NCI-H1436 treated with DMSO at 0.1 percent for 48 hours (cell line): ENCODE measurements at regions not wholly inside any gene's neighbourhood (a gene's known extent, or its start where the extent isn't known, plus 50 kb on each side); places are given as distances from the start of the nearest gene placed in this dataset.
"Not testable (repeated sequence)": the region's sequence is repeated elsewhere in the genome, so short reads cannot be mapped to it uniquely, and the experiment has no call there.

Experiments used
- DNase-seq: peaks from one replicate; lab custom pipeline; 2025; lab: John Stamatoyannopoulos, UW

- no peak for DNase-seq
Observed at GRCh38 chr4:159655547-159655946, 552.7 kb downstream of the RAPGEF2 start.

GRCh38 chr4:159669094-159669493, 566.2 kb downstream of the RAPGEF2 start:
- DNase-seq, result no peak

DNA sequence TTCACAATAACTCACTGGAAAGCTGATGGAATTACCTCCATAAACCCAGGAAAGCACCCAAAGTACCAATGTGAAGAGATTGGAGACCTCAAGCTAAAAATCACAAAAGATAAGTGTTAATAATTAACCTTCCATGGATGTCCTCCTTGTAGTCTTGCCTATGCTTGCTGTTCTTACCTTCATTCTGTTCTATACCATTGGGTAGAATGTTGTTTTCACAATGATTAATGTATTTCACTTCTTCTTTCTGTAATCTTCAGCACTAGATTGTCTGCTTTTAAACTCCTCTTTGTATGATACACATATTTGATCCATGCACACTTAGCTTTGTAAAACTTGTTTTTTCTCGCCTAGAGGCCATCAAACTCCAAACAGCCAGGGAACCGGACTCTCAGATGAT, 570.3 kb downstream of the RAPGEF2 start:
- no peak for DNase-seq

GRCh38 chr4:159674241-159674640, 571.4 kb downstream of the RAPGEF2 start:
- no peak for DNase-seq

DNA sequence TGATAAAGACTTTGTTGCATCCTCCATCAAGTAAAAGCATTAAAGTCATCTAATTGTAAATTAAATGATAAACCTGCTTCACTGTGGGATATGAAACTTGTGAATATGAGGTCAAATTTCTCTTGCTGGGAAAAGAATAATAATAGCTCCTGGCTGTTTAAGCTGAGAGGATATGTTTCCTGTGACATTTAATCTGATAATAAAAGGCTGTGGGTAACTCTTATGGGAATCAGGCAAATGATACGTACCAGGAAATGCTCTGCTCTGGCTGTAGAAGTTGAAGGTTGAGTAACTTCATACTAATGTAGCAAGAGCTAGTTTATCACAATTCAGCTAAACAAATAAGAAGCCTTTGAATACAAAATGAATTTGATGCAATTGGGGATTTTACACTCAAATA, 574.6 kb downstream of the RAPGEF2 start:
- DNase-seq, result no peak

DNA sequence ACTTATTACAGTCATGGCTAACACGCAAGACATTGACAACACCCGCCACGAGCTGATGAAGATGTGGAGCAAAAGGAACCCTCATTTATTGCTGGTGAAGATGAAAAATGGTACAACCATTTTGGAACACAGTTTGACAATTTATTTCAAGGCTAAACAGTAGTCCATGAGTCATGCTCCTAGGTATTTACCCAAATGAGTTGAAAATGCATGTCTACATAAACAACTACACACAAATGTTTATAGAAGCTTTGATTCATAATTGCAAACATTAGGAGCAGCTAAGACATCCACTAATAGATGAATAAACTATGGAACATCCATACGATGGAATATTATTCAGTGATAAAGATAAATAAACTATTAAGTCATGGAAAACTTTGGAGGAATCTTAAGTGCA, 580.1 kb downstream of the RAPGEF2 start:
- DNase-seq, result no peak

GRCh38 chr4:159684061-159684460, 581.2 kb downstream of the RAPGEF2 start:
- DNase-seq, result no peak

DNA sequence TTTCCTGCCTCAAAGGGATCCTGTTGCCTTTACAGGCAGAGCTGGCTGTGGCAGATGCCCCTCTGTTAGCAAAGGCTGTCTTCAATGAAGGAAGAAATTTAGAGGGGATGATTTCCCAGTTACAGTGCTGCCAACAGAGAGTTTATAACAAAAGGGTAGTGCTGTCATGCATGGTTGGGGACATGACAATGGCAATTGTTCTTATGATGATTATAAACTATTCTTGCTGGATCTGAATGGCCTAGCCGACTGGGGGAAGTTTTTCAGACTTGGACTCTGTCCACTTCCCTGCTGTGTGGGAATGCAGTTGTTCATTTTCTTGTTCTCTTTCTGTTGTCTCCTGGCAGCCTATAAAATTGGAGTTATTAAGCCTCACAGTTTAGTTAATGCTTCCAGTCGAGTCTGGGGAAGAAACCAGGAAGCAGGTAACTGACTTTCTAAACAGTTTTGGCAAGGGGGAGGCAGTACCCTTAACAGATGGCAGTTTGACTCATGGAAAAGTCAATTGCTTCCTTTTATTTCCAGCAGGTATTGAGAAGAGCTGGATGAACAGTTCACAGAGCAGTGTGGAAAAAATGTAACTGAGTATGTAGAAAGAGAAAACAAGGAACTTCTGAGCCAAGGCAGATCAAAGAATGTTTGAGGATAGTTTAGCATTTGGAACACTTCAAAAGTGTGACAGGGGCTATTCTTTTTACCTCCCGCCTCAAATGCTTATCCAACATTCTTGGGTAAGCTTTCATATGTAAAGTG, 582.6 kb downstream of the RAPGEF2 start:
- DNase-seq, result no peak

DNA sequence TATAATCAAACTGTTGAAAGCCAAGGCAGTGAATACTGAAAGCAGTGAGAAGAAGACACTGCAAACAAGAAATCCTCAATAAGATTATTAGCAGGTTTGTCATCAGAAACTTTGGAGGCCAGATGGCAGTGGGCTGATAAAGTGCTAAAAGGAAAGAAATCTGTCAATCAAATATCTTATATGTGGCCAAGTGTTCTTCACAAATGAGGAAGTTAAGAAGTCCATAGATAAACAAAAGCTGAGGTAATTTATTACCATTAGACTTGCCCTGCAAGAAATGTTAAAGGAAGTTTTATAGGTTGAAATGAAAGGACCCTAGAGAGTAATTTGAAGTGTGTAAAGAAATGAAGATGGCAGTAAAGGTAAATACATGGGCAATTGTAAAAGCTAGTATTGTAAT, 586.6 kb downstream of the RAPGEF2 start:
- no peak for DNase-seq

- DNase-seq, result no peak
Observed at GRCh38 chr4:159697322-159698283, 594.7 kb downstream of the RAPGEF2 start.

DNA sequence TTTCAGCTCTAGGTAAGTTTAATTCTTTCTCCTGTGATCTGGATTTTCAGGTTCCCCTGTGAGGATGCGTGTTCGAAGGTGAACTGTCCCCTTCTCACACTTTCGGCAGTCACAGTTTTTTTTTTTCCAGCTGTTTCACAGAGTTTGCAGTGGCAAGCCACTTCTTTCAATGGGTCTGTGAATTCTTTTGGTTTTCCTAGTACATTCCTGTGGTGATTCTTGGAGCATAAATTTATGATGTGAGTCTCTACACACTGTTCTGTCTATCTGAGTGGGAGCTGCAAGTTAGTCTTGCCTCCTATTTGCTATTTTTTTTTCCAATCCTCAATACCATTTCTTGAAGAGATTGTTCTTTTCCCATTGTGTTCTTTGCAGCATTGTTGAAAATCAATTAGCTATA, 595.5 kb downstream of the RAPGEF2 start:
- DNase-seq, result no peak

DNA sequence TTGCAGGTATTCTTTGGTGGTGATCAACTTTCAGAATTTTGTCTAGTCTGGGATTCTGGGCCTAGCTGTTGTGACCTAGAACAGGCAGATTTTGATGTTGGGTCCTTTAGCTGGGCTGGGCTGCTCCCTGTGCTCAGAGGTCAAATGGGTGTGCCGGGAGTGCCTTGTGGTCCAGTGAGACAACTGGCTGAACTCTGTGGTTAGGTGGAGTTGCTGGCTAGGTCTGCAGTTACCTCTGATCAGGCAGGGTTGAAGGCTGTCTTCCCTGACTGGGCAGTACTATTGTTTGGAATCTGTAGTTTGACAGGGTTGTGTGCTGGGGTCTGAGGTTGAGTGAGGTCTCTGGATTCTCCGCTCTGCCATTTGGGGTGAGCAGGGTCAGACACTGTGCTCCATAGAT, 599.3 kb downstream of the RAPGEF2 start:
- no peak for DNase-seq

DNA sequence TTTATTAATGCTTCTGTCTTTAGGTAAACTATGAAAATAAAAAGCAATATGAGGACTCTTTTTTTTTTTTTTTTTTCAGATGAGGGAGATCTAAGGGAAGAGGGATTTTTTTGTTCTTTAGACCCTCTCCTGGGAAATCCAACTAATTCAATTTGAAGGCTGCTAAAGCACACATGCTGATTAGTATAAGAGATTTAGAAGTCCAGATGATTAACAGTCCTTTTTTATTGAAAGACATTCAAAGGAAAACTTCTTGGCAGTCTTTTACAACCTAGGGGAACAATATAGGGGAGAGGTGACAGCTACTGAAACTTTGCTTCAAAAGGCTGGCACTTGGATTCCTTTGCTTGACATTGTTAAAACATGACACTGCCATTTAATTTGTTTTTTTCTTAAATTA, 602.5 kb downstream of the RAPGEF2 start:
- DNase-seq, result no peak

DNA sequence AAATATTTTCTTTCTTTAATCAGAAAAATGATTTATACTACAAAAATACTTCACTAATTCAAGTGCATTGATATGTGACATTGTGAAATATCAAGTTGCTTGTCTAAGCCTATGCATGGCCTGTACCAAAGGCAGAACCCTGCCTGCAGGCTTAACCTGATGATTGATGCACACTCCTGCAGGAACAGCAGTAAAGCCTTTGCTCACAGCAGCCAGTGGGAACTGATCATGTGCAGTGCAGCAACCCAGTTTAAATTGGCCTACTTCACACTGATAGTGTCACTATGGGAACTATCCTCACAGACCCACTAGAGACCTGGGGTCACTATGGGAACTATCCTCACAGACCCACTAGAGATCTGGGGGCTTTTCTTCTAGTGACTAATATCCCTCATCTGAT, 603.8 kb downstream of the RAPGEF2 start:
- DNase-seq, result no peak

- DNase-seq, result not testable (repeated sequence)
Observed at GRCh38 chr4:159715180-159715579, 612.3 kb downstream of the RAPGEF2 start.

GRCh38 chr4:159719531-159719930, 616.7 kb downstream of the RAPGEF2 start:
- DNase-seq, result no peak

DNA sequence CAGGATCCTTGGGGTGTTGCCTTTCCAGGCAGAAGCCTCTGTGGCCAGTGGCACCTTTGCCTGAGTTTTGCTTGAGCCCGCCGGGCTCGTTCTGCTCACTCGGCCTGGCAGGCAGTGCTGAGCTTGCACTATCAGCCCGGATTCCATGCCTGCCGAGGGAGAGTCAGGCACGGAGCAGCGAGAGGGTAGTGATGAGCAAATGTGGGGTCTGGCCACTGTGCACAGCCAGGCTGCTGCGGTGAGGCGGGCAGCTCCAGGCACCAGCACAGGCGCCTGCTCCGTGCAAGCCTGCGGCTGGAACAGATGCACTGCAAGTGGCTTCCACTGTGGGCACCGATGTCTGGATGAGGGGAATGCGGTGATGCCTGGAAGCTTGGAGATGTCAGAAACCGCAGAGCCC, 619.2 kb downstream of the RAPGEF2 start:
- DNase-seq, result no peak

- no peak for DNase-seq
Observed at GRCh38 chr4:159722918-159723317, 620.0 kb downstream of the RAPGEF2 start.

DNA sequence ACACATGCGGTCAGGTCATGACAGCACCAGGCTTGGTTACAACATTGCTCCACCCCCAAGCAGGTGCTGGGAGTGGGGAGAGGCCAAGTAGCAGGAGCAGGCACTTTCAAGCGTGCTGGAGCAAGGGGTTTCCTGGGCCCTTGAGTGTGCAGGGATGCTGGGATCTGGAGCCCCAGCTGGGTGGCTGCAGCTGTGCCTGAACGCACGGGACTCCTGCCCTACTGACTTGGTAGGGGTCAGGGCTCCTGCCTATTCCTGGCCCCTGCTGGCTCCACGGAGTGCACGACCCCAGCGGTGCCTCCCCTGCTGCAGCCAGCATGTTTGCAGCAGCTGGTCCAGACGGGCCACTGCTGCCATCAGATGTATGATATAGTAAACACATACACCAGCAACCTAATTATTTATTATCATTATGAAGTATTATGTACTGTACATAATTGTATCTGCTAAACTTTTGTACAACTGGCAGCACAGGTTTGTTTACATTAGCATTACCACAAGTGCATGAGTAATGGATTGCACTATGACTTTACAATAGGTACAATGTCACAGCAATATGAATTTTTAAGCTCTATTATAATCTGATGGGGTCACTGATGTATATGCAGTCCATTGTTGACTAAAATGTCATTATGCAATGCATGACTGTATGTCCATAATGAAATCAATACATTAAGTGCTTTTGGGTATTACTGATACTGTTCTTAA, 620.6 kb downstream of the RAPGEF2 start:
- no peak for DNase-seq

GRCh38 chr4:159725571-159725970, 622.7 kb downstream of the RAPGEF2 start:
- DNase-seq, result no peak

- no peak for DNase-seq
Observed at GRCh38 chr4:159735281-159736207, 632.7 kb downstream of the RAPGEF2 start.
